Esophagus squamous epithelium (tissue), 5 donors: ENCODE measurements at regions not wholly inside any gene's neighbourhood (a gene's known extent, or its start where the extent isn't known, plus 50 kb on each side); places are given as distances from the start of the nearest gene placed in this dataset.

Source experiments
- DNase-seq: peaks from one replicate; lab custom pipeline; 2025; lab: John Stamatoyannopoulos, UW
- H3K27ac ChIP-seq, 4 donors: fragments of 200-600 bp; sonication (generic); one replicate each; pipeline ENCODE4 v1.5.1; 2016 to 2019; ENCODE audit warnings: mild to moderate bottlenecking in 1 of 4
- H3K27me3 ChIP-seq, 4 donors: fragments of 200-600 bp; sonication (generic); 1 replicate in 3 of 4; 2 replicates in 1 of 4; pipeline versions ENCODE4 v1.5.1 to v1.6.0; 2017 to 2021; ENCODE audit warnings: antibody characterized with exemption in 1 of 4
- H3K36me3 ChIP-seq, 3 donors: fragments of 200-600 bp; sonication (generic); one replicate each; pipeline ENCODE4 v1.5.1; 2016 to 2019
- H3K4me1 ChIP-seq, 3 donors: fragments of 200-600 bp; sonication (generic); one replicate each; pipeline ENCODE4 v1.5.1; 2017 to 2019
- H3K4me3 ChIP-seq, 4 donors: fragments of 200-600 bp; sonication (generic); 1 replicate in 3 of 4; 2 replicates in 1 of 4; pipeline ENCODE4 v1.5.1; 2016 to 2019; ENCODE audit warnings: mild to moderate bottlenecking in 2 of 4, moderate library complexity in 1 of 4
- H3K9me3 ChIP-seq, 3 donors: fragments of 200-600 bp; sonication (generic); one replicate each; pipeline ENCODE4 v1.5.1; 2016 to 2019
- POLR2A ChIP-seq, 4 donors: fragments of 450-650 bp; IDR thresholded peaks; one replicate each; pipeline ENCODE4 v1.6.1; 2017; ENCODE audit warnings: antibody characterized with exemption in 4 of 4, mild to moderate bottlenecking in 4 of 4, moderate library complexity in 3 of 4
- WGBS, 2 donors: methylation state at CpG; one replicate each; pipeline ENCODE4 v1.1.5; 2018; 5-methylcytosine and 5-hydroxymethylcytosine counted together
- intact Hi-C: fragments of 100-400 bp; cut with DNase I; formaldehyde crosslinking; loops from one replicate; pipeline ENCODE4 v1.15.0; 2022
- TF ChIP-seq, protein P1 (sequence below), 6 experiments: fragments of 450-650 bp in 4 of 6; fragments of 200-600 bp in 2 of 6; sonication (generic) in 2 of 6; IDR thresholded peaks; one replicate each; pipeline ENCODE4 v1.5.1; 2016 to 2019; ENCODE audit warnings: antibody characterized with exemption in 6 of 6, mild to moderate bottlenecking in 4 of 6, moderate library complexity in 4 of 6
- donor health status: DM: yes; HTN: yes; CAD: no.

DNA sequence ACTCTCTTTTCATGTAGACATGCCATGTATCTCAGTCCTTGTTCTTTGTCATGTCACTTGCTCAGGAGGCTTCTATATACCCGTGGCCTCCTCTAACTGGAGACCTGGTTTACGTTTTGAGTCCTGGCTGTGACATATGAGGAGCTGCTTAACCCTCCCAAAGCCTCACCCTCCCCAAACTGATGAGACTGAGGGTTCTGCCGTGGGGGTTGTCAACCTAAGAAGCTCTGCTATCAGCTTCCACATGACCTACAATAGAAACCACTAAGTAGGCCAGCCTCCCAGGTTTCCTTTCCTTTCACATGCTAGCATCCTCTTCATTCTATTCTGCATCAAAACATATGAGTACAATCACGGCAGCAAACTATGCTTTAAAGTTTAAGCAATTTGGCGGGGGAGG, 76.8 kb upstream of the WSCD2 start:
- DNase-seq = no peak
- Histone ChIP-seq H3K9me3 (no peaks in the 10 kb centered on the region), H3K27ac (no peak overlapping the region), H3K36me3 (no peaks in the 10 kb centered on the region), H3K4me3 (no peak overlapping the region), H3K4me1 (no peaks in the 10 kb centered on the region), H3K27me3 (peaks cover 0 to 18% (median 0%) of the 10 kb centered on the region in 4 donors)
- no peak for TF ChIP-seq POLR2A (IDR thresholded peaks at IDR 0.05)
- TF ChIP-seq, protein P1, sequence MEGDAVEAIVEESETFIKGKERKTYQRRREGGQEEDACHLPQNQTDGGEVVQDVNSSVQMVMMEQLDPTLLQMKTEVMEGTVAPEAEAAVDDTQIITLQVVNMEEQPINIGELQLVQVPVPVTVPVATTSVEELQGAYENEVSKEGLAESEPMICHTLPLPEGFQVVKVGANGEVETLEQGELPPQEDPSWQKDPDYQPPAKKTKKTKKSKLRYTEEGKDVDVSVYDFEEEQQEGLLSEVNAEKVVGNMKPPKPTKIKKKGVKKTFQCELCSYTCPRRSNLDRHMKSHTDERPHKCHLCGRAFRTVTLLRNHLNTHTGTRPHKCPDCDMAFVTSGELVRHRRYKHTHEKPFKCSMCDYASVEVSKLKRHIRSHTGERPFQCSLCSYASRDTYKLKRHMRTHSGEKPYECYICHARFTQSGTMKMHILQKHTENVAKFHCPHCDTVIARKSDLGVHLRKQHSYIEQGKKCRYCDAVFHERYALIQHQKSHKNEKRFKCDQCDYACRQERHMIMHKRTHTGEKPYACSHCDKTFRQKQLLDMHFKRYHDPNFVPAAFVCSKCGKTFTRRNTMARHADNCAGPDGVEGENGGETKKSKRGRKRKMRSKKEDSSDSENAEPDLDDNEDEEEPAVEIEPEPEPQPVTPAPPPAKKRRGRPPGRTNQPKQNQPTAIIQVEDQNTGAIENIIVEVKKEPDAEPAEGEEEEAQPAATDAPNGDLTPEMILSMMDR (IDR thresholded peaks at IDR 0.05) = no peak
- 39 to 41% methylated on average over 4 to 5 of the region's 5 CpGs for WGBS, 2 donors
- intact Hi-C loops = no loop called here

- intact Hi-C loops = no loop called here
- Histone ChIP-seq H3K9me3 (no peaks in the 10 kb centered on the region), H3K4me3 (no peak overlapping the region), H3K27ac (no peak overlapping the region), H3K4me1 (no peaks in the 10 kb centered on the region), H3K36me3 (no peaks in the 10 kb centered on the region), H3K27me3 (peaks cover 0 to 24% (median 0%) of the 10 kb centered on the region in 4 donors)
- no peak for DNase-seq
- 50 to 59% methylated on average over 1 to 3 of the region's 3 CpGs for WGBS, 2 donors
- TF ChIP-seq POLR2A (IDR thresholded peaks at IDR 0.05) = no peak
- TF ChIP-seq, protein P1 (IDR thresholded peaks at IDR 0.05) = no peak
Measured at GRCh38 chr12:108053512-108053911, 75.6 kb upstream of the WSCD2 start.

GRCh38 chr12:108054496-108054895, 74.6 kb upstream of the WSCD2 start:
- H3K27ac ChIP-seq = no peak overlapping the region
- no peak overlapping the region for H3K4me3 ChIP-seq
- H3K27me3 ChIP-seq = peaks cover 0 to 24% (median 0%) of the 10 kb centered on the region in 4 donors
- no peaks in the 10 kb centered on the region for H3K9me3 ChIP-seq
- WGBS, 2 donors = 60 to 65% methylated on average over 2 of the region's 2 CpGs
- TF ChIP-seq POLR2A (IDR thresholded peaks at IDR 0.05) = no peak
- TF ChIP-seq, protein P1 (IDR thresholded peaks at IDR 0.05) = no peak
- H3K4me1 ChIP-seq = no peaks in the 10 kb centered on the region
- H3K36me3 ChIP-seq = no peaks in the 10 kb centered on the region
- no peak for DNase-seq
- intact Hi-C loops = no loop called here

DNA sequence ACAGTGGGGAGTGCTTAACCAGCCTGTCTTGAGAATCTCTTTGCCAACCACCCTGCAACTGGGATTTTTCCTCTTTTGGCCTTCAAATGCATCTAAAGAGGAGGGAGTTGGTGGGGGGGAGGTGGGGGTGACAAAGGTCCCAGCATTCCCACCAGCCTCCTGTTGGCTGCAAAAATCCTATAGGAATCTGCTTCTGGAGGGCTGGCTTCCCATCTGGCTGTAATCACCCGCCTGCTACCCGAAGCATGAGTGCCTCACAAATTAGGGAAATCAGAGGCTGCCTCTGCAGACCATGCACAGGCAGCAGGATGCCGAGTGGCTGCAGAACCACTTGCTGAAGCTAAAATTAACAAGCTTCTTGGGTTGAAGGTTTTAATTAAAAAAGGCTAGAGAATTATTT, 73.9 kb upstream of the WSCD2 start:
- Histone ChIP-seq H3K27me3 (peaks cover 0 to 24% (median 0%) of the 10 kb centered on the region in 4 donors), H3K9me3 (no peaks in the 10 kb centered on the region), H3K36me3 (no peaks in the 10 kb centered on the region), H3K4me3 (no peak overlapping the region), H3K4me1 (no peaks in the 10 kb centered on the region), H3K27ac (no peak overlapping the region)
- intact Hi-C loops = no loop called here
- TF ChIP-seq POLR2A (IDR thresholded peaks at IDR 0.05) = no peak
- TF ChIP-seq, protein P1 (IDR thresholded peaks at IDR 0.05) = no peak
- 49 to 53% methylated on average over 2 to 3 of the region's 3 CpGs for WGBS, 2 donors
- no peak for DNase-seq

DNA sequence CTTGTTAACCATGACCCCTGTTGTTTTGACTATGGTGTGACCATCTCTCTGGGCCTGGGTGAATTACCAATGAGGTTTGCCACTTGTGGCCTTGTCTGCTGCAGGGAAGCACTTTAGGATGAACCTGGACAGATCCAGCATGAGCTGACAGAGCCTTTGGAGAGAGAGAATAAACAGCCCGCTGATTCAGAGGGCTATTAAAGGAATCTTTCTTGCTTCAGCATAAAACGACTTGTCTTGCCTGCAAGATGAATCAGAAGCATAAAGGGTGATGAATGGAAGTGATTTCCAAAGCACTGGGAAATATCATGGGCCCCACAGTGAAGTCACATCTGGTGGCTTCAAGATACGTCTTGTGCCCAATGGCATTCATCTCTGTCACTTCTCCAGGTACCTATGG, 69.0 kb upstream of the WSCD2 start:
- Histone ChIP-seq H3K4me1 (no peaks in the 10 kb centered on the region), H3K36me3 (no peaks in the 10 kb centered on the region), H3K9me3 (no peaks in the 10 kb centered on the region), H3K27ac (no peak overlapping the region), H3K4me3 (no peak overlapping the region), H3K27me3 (peaks cover 0 to 25% (median 0%) of the 10 kb centered on the region in 4 donors)
- intact Hi-C loops = no loop called here
- no peak for DNase-seq
- no peak for TF ChIP-seq POLR2A (IDR thresholded peaks at IDR 0.05)
- TF ChIP-seq, protein P1 (IDR thresholded peaks at IDR 0.05) = no peak
- WGBS, 2 donors = 41 to 50% methylated on average over 3 of the region's 3 CpGs
